Esophagus squamous epithelium (tissue), 4 donors: ENCODE measurements at regions not wholly inside any gene's neighbourhood (a gene's known extent, or its start where the extent isn't known, plus 50 kb on each side); places are given as distances from the start of the nearest gene placed in this dataset.

Experiments used
- POLR2A ChIP-seq, 4 donors: fragments of 450-650 bp; IDR thresholded peaks; one replicate each; pipeline ENCODE4 v1.6.1; 2017; ENCODE audit warnings: antibody characterized with exemption in 4 of 4, mild to moderate bottlenecking in 4 of 4, moderate library complexity in 3 of 4
- TF ChIP-seq, protein P1 (sequence below), 6 experiments: fragments of 450-650 bp in 4 of 6; fragments of 200-600 bp in 2 of 6; sonication (generic) in 2 of 6; IDR thresholded peaks; one replicate each; pipeline ENCODE4 v1.5.1; 2016 to 2019; ENCODE audit warnings: antibody characterized with exemption in 6 of 6, mild to moderate bottlenecking in 4 of 6, moderate library complexity in 4 of 6

DNA sequence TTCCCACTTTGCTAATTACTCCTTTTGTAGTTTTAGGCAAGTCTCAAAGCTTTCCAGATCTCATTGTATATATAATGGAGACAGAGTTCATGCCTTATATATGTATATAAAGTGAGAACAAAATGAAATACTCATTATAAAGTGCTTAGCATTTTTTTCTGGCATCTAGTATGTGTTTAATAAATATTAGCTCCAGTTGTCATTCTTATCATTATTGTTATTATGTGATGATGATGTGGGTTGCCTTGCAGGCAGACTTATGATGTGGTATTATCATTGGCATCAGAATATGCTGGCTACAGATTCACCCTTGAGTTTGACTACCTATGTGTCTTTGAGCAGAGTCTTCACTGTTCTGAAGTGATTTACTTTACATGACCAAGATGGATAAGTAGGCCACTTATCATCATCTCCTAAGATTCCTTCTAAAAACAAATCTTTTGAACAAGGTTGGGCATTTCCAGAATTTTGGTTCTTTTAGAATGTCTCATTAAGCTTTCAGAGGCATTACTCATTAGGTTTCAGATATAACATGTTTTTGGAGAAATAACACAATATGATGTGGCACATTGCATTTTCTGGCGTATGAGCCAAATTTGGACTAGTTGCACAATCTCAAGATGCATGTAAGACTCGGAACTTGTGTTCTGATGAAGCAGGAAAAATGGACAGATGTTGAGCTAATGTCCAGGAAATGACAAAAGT, 145.6 kb upstream of the TNC start:
- TF ChIP-seq, protein P1, sequence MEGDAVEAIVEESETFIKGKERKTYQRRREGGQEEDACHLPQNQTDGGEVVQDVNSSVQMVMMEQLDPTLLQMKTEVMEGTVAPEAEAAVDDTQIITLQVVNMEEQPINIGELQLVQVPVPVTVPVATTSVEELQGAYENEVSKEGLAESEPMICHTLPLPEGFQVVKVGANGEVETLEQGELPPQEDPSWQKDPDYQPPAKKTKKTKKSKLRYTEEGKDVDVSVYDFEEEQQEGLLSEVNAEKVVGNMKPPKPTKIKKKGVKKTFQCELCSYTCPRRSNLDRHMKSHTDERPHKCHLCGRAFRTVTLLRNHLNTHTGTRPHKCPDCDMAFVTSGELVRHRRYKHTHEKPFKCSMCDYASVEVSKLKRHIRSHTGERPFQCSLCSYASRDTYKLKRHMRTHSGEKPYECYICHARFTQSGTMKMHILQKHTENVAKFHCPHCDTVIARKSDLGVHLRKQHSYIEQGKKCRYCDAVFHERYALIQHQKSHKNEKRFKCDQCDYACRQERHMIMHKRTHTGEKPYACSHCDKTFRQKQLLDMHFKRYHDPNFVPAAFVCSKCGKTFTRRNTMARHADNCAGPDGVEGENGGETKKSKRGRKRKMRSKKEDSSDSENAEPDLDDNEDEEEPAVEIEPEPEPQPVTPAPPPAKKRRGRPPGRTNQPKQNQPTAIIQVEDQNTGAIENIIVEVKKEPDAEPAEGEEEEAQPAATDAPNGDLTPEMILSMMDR (IDR thresholded peaks at IDR 0.05): no peak
- TF ChIP-seq POLR2A (IDR thresholded peaks at IDR 0.05): no peak
